HG02642 (cell line): ENCODE measurements at regions not wholly inside any gene's neighbourhood (a gene's known extent, or its start where the extent isn't known, plus 50 kb on each side); places are given as distances from the start of the nearest gene placed in this dataset.

Source experiments
- ATAC-seq: cut with Tn5 transposase; IDR thresholded peaks from one replicate; pipeline ENCODE4 v1.9.1; 2021; ENCODE audit warnings: mild to moderate bottlenecking; ENCODE audit not compliant: unreplicated experiment, poor library complexity

DNA sequence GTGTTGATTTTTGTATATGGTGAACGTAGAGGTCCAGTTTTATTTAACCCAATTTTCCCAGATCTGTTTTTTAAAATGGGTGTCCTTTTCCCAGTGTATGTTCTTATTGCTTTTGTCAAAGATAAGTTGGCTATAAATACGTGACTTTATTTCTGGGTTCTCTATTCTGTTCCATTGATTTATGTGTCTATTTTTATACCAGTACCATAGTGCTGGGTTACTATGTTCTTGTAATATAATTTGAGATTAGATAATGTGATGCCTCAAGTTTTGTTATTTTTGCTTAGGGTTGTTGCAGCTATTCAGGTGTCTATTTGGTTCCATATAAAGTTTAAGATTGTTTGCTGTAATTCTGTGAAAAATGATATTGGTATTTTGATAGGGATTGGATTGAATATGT, 749.1 kb upstream of the GRIA3 start:
- ATAC-seq = no peak

DNA sequence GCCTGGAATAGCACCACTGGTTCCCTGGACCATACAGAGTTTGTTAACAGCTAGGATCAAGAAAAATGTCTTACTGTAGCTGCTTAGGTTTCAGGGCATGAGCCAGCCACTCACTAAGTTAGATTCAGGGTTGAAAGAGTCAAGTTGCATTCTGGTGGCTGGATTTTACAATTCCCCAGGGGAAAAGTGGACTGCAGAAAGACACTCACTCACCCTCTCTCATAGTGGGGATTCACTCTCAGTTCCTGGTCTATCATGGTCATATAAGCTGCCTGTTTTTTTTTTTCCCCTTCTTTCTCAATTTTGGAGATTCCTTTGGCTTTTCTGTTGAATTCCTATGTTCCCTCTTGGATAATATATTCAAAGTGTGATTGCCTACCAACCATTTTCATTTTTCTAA, 744.2 kb upstream of the GRIA3 start:
- no peak for ATAC-seq

DNA sequence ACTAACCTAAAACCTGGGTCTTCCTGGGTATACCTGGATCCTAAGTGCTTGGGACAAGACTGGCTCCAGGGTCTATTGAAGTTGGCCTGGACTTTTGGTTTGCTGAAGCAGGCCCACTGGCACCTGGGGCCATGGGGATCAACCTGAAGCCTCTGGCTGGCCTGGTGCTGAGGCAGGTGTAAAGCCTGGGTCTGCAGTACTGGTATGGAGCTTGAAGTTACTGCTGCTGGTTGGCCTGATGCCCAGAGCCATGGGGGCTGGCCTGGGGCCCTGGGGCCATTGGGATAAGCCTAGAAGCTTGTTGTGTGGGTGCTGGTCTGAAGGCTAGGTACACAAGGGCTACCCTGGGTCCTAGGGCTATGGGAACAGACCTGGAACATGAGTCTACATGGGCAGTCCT, 743.2 kb upstream of the GRIA3 start:
- ATAC-seq = no peak

DNA sequence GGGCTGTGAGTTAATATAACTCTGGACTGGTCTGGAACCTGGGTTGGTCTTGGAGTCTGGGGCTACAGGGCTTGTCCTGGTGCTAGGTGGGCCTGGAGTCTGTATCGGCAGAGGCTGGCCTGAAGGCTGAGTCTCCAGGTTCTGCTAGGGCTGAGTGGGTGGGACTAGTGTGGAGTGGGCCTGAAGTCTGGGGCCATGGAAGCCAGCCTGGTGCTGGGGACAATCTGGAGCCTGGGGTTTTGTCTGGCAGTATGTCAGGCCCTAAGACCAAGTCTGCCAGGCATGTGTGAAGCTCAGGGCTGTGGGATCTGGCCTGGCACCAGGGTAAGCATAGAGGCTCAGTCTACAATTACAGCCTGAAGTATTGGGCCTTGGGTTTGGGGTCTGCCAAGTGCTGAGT, 742.6 kb upstream of the GRIA3 start:
- ATAC-seq = no peak

DNA sequence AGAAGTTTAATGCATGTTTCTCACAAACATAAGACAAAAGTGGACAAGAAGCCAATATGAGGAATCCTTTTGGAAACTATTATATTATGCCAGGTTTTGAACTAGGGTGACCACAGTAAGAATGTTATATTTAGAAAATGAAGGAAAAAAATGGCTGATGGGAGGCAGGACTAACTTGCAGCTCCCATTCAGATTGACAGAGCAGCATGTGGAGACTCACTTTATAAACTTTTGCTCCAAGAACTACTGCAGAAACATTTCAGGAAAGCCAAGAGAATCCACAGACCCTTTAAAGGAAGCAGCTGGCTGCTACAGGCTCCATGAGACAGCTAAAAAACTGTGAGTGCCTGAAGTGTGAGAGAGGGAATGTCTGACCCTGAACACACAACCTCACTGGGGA, 738.6 kb upstream of the GRIA3 start:
- no peak for ATAC-seq

DNA sequence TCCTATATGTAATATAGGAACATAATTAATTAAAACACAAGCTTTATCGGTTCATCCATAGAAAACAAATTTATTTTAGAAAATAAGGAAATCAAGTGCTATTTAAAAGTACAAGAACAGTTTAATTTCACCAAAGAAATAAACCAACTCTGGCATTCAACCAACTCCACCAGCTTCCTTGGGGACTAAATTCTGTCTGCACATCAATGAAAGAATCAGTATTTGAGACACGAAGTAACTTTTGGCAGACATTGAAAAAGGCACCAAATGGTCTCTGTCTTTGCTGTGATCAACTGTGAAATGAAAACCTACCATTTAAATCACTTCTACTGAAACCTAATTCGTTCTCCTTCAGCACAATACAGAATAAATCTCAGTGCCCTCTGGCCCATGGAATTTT, 719.7 kb upstream of the GRIA3 start:
- no peak for ATAC-seq

DNA sequence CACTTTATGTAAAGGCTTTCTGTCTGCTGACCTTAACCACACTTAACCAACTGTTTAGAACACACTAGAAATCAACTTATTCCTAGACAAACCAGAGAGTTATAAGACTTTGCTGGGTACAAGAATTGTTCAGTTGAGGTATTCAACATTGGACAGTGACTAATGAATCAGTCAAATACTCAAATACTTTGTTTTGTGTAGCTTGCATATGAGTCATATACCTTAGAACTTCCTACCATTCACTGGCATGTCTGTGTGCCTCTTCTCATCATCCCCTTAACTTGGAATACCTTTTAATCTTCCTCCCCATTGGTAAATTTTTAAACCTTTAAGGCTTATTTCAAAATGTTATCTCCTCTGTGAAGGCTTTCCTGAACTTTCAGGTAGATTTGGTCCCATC, 708.8 kb upstream of the GRIA3 start:
- no peak for ATAC-seq

DNA sequence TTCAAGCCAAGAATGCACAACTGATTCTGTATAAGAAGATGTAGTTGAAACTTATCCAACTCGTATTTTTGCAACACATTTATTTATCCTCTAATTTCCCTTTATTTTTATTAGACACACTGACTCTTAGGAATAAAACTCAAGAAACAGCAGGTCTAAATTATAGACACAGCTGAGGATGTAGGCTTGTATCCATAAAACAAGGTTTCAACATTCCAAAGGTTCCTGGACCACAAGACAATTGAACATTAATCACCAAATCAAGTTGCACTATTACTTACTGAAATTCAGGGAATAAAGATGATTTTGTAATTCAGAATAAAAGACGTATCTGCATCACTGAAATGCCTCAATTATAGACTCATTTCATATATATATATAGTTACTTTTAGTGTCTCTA, 683.5 kb upstream of the GRIA3 start:
- ATAC-seq = no peak

DNA sequence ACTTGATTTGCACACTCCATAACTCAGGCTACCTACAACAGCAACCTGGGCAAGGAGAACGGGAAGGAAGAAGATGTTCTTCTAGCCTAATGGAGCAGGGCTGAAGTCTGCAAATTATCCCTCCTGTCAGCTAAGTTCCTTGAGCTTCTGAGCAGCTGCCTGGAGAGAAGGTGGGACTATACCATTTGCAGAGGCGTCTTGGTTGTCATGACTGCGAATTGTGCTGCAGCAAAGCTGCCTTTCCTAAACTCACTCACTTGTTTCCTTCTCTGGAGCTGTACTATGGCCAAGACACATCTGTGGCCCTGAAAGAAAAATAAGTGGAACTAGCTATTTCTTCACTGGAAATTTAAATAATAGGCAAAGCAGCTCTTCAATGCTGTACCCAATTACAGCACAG, 682.4 kb upstream of the GRIA3 start:
- ATAC-seq = no peak

DNA sequence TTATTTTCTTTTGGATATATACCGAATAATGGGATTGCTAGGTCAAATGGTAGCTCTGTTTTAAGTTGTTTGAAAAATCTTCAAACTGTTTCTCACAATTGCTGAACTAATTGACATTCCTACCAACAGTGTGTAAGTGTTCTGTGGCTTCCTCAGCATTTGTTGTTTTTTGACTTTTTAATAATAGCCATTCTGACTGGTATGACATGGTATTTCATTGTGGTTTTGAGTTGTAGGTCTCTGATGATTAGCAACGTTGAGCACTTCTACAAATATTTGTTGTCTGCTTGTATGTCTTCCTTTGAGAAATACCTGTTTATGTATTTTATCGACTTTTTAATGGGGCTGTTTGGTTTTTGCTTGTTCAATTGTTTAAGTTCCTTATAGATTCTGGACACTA, 680.1 kb upstream of the GRIA3 start:
- ATAC-seq = no peak

DNA sequence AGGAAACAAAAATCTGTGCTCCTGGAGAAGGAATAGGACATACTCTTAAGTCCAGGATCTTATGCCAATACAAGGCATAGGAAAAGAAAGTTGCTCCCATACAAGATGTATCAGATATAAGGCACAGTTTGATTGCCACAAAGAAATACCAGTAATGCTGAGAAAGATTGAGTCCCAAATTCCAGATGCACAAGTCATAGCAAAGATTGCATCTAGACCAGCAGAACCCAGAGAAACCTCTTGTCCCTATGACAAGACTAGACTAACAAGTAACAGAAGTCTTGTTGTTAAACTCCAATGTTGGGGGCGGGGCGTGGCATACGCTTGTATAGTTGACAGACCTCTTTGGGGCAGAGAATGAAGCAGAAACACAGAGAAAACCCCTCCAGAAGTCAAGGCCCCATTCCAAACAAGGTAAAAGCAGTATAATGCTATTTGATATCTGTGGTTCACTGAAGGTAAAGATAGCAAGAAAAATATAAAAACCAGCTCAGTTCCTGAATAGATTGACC, 671.5 kb upstream of the GRIA3 start:
- no peak for ATAC-seq

DNA sequence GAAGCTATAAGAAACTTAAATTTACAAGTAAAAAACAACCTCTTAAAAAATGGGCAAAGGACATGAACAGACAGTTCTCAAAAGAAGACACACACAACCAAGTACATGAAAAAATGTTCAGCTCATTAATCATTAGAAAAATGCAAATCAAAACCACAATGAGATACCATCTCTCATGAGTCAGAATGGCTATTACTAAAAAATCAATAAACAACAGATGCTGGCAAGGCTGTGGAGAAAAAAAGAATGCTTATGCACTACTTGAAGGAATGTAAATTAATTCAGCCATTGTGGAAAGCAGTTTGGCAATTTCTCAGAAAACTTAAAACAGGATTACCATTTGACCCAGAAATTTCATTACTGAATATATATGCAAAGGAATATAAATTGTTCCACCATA, 666.3 kb upstream of the GRIA3 start:
- no peak for ATAC-seq

DNA sequence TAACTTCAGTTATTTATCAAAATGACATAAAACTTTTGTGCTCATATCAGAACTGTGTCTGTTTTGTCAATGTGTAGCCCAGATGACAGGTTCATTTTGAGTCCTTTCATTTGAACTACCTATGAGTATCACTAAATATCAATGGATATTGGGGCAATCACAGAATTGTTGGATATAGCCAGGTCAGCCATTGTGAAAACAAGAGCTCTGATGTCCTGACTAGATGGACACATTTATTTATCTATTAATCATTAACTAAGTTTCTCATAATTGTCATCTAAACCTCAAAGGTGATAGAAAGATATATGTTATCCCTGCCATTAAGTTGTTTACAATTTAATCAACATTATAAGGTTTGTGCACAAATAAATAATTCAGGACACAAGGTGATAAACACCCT, 638.3 kb upstream of the GRIA3 start:
- ATAC-seq = no peak

DNA sequence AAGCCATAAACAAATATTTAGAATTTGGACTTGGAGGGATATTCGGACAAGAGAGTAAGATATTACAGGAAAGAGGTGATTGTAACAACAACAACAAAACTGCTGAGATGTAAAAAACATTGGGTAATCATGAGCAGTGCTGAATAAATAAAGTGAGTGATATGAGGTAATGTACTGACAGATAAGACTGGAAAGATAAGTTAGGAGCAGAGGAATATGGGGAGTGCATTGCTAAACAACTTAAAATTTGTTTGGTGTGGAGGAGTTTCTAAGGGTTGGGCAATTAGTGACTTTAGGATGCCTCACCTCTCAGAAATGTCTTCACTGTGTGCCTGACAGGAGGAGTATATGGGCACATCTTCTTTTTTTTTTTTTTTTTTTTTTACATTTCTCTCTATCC, 637.8 kb upstream of the GRIA3 start:
- no peak for ATAC-seq

DNA sequence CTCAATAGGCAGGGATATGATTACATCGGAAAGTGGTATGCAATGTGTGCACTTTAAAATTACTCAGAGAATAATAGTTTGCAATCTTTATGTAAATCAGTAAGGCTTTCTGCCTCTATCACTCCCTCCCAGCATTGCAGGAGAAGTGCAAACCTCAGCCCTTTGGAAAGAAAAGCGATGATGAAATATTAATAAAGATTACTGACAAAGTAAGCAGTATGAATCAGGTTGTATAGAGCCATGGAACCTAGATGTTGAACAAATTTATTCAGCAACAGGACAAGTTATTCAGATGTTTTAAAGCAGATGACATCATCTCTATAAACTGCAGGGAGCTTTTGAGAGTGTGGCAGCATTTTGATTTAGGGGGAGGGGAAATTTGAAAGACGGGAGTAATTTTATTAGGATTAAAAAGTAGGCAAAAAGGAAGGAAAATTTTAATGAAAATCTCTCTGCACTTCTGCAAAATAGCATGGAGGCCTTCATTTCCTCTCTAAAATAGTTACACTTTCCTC, 631.7 kb upstream of the GRIA3 start:
- ATAC-seq = no peak

DNA sequence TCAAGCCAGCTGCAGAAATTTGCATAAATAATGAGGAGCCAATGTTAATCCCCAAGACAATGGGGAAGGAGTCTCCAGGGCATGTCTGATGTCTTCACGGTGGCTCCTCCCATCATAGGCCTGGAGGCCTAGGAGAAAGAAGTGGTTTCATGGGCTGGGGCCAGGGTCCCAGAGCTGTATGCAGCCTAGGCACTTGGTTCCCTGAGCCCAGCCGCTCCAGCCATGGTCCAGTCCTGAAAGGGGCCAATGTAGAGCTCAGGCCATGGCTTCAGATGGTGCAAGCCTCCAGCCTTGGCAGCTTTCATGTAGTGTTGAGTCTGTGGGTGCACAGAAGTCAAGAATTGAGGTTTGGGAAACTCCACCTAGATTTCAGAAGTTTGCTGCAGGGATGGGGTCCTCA, 628.2 kb upstream of the GRIA3 start:
- no peak for ATAC-seq

DNA sequence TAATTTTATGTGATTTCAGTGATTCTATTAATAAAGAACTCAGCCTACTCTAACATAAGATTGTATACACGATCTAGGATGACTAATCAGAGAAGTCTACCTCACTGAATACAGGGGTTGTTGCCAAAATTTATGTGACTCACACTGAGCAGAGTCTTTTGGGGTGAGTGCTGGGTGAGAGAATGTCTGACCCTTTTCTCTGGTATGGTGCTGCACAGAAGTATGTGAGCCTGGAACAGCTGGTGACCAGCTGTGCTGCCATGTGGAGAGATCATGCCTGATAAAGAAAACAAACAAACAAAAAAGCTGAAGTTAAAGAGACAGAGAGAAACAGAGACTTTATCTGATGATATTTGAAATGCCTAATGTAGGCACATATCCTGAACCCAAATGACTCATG, 618.1 kb upstream of the GRIA3 start:
- no peak for ATAC-seq

DNA sequence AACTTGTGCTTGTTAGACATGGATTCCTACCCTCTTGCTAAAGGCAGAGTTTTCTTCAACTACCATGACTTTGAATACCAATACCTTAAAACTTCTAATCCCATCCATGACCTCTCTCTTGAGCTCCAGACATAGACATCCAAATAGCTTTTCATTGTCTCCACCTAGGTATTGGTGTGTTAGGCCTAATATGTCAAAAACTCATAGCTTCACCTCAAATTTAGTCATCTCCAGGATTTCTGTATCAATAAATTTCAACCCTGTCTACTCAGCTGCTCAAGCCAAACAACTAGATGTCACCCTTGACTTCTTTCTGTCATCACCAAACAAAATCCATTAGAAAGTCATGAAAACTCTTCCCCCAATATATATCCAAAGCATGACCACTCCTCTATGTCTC, 617.7 kb upstream of the GRIA3 start:
- no peak for ATAC-seq

DNA sequence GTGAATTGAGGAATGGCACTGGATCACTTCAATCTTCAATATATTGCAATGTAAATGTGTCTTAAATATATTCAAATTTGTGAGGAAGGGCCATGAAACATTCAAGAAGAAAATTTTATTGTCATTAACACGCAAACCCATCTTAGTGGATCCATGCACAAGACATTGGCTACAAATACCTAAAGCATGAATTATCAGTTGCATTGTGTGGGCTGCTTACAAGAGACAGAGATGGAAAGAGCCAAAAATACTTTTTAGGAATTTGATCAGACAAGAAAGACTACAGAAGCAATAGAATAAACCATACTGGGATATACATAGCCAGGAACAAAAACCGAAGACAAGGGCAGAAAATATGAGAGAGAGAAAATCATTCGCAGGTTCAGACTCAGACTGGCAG, 616.2 kb upstream of the GRIA3 start:
- no peak for ATAC-seq

DNA sequence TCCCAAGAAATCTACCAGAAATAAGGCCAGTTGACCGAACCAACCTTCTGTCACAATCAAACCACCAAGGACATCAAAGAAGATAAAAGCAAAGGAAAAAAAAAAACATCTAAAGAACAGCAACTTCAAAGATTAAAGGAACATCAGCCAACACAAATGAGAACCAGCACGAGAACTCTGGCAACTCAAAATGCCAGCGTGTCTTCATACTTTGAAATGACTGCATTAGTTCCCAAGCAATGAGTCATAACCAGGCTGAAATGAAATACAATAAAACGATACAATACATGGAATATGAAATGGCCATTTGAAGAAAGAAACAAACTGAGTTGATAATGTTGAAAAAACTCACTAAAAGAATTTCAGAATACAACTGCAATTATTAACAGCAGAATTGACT, 611.6 kb upstream of the GRIA3 start:
- no peak for ATAC-seq

DNA sequence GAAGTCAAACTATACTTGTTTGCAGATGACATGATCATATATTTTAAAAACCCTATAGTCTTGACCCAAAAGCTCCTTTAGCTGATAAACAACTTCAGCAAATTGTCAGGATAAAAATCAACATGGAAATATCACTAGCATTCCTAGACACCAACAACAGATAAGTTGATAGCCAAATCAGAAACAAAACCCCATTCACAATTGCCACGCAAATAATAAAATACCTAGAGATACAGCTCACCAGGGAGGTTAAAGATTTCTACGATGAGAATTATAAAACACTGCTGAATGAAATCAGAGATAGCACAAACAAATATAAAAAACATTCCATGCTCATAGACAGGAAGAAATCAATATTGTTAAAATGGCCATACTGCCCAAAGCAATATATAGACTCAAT, 605.0 kb upstream of the GRIA3 start:
- no peak for ATAC-seq

DNA sequence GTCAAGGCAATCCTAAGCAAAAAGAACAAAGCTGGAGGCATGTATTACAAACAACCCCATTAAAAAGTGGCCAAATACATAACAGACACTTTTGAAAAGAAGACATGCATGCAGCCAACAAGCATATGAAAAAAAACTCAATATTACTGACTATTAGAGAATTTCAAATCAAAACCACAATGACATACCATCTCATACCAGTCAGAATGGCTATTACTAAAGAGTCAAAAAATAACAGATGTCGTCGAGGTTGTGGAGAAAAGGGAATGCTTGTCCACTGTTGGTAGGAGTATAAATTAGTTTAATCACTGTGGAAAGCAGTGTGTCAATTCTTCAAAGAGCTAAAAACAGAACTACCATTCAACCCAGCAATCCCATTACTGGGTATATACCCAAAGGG, 604.6 kb upstream of the GRIA3 start:
- ATAC-seq = no peak

DNA sequence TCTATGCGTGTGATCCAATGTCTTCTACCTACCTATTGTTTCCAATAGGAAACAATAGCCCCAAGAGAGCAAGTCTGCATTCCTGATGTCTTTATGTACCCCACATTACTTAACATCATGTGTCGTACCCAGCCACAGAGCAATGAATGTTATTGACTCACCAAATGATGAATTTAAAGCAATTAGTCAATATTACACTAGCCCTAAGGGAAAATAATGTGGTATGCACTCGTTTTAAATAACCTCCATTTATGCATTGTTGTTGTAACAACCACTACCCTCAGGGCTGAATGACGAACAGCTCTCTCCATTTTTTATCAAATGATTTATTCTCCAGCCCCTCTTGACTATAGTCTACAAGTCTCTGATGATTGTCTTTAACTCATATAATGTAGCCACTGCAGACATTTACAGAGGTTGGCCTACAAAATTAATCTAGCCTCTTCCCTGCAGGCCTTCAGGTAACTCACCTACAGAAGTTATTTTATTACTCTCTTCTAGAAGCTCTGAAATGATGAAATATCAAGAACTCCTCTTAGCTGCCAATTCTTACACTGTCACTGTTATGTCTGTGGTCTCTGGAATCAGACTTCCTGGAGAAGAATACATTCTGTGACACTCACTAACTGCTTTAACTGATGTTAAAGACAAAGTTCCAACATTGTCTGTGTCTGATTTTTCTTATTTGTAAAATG, 601.7 kb upstream of the GRIA3 start:
- no peak for ATAC-seq
